ENCODE measurements at regions not wholly inside any gene's neighbourhood (a gene's known extent, or its start where the extent isn't known, plus 50 kb on each side); places are given as distances from the start of the nearest gene placed in this dataset.

DNA sequence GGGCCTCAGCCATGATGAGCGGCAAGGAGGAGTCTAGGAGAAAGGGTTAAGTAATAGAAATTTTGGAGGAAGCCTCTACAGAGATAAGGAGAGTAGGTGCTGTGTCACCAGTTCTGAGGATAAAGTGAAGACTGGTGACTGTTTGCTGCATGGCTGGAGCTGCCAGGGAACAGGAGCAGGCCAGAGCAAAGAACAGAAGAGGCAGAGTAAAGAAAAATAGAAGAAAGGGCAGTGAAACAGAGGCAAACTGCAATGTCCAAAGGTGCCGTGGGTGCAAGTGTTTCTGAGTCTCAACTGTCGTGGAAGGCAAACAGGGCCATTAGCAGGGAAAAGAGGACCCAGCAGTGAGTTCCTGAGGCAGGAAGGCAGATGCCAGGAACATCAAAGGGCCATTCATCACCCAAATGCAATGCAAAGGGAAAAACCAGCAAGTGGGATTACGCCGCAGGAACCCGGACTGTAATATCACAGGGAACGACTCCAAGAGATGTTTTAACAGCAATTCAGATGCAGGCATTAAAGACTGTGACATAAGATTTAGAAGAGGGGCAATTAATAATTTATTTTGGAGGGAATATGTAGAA is 318.3 kb downstream of the FOXO1 start:
- FAIRE-seq: no peak
- no peaks in the 10 kb centered on the region for H3K36me3 ChIP-seq (ENCODE audit: insufficient read depth, low read length)
- peaks cover 19% of the 10 kb centered on the region for H3K4me1 Mint-ChIP-seq (ENCODE audit: low read depth, unreplicated experiment)
- no peaks in the 10 kb centered on the region for H3K9me3 ChIP-seq (ENCODE audit: insufficient read depth, low read depth, low read length)
- H3K27ac ChIP-seq (ENCODE audit: low read depth, low read length): no peak overlapping the region
- H3K79me2 ChIP-seq (ENCODE audit: insufficient read depth, low read length): no peaks in the 10 kb centered on the region
- TF ChIP-seq EZH2 (IDR thresholded peaks at IDR 0.05; ENCODE audit: insufficient read depth, low read length): no peak
- TF ChIP-seq, protein P1, sequence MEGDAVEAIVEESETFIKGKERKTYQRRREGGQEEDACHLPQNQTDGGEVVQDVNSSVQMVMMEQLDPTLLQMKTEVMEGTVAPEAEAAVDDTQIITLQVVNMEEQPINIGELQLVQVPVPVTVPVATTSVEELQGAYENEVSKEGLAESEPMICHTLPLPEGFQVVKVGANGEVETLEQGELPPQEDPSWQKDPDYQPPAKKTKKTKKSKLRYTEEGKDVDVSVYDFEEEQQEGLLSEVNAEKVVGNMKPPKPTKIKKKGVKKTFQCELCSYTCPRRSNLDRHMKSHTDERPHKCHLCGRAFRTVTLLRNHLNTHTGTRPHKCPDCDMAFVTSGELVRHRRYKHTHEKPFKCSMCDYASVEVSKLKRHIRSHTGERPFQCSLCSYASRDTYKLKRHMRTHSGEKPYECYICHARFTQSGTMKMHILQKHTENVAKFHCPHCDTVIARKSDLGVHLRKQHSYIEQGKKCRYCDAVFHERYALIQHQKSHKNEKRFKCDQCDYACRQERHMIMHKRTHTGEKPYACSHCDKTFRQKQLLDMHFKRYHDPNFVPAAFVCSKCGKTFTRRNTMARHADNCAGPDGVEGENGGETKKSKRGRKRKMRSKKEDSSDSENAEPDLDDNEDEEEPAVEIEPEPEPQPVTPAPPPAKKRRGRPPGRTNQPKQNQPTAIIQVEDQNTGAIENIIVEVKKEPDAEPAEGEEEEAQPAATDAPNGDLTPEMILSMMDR (IDR thresholded peaks at IDR 0.05; ENCODE audit: insufficient read depth, low read depth, low read length): no peak
- no peak overlapping the region for H3K4me3 ChIP-seq (ENCODE audit: insufficient read depth, low read depth, low read length)
- H3K36me3 Mint-ChIP-seq (ENCODE audit: low read depth, unreplicated experiment): no peaks in the 10 kb centered on the region
- H3K4me2 ChIP-seq (ENCODE audit: low read length): no peak overlapping the region
- no peak overlapping the region for H2AFZ ChIP-seq (ENCODE audit: low read depth, low read length)
- peak; percentile 24 for DNase-seq (ENCODE audit: low read depth)
- H3K4me1 ChIP-seq (ENCODE audit: insufficient read depth, low read length): no peaks in the 10 kb centered on the region
- H3K9ac ChIP-seq (ENCODE audit: low read length): no peak overlapping the region
- no peak overlapping the region for H3K4me3 Mint-ChIP-seq (ENCODE audit: unreplicated experiment)
- H4K20me1 ChIP-seq (ENCODE audit: insufficient read depth, low read length): no peaks in the 10 kb centered on the region
- H3K27ac Mint-ChIP-seq (ENCODE audit: unreplicated experiment): no peak overlapping the region
- no peaks in the 10 kb centered on the region for H3K27me3 ChIP-seq (ENCODE audit: insufficient read depth, low read length)
- H3K9me3 Mint-ChIP-seq (ENCODE audit: unreplicated experiment): peaks cover 2% of the 10 kb centered on the region
- peaks cover 7% of the 10 kb centered on the region for H3K27me3 Mint-ChIP-seq (ENCODE audit: low read depth, unreplicated experiment)

DNA sequence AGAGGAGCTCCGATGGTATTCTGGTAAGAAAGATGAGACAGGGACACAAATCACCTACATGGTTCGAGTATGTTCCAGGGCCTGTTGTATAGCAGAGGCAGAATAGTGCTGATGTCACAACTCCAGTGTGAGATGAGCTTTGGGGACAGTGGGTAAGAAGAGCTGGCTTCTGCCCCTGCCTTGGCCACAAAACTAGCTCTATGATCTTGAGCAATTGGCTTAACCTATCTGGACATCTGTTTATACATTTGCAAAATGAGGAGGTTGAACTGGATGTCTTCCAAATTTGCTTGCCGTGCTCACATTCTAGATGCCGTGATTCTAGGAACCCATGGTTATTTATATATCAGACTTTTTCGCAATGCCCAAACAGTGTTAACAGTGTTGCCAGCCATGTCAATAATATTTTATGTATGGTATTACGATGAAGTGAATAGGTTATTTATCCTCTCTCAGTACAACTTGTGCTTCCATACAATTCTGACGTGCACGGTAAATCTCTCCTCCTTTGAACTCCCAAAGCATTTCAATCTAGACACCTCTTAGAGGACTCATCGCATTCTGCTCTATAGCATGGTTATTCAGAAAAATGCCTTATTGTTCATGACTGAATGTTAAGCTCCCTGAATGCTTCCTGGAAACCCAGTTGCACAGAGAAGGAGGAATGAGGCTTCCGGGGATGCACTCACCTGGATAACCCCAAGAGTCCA is 316.0 kb downstream of the FOXO1 start:
- Mint-ChIP-seq H3K4me1 (ENCODE audit: low read depth, unreplicated experiment) (peaks cover 20% of the 10 kb centered on the region), H3K4me3 (ENCODE audit: unreplicated experiment) (no peak overlapping the region), H3K9me3 (ENCODE audit: unreplicated experiment) (peaks cover 2% of the 10 kb centered on the region), H3K27me3 (ENCODE audit: low read depth, unreplicated experiment) (peaks cover 5% of the 10 kb centered on the region), H3K27ac (ENCODE audit: unreplicated experiment) (no peak overlapping the region), H3K36me3 (ENCODE audit: low read depth, unreplicated experiment) (no peaks in the 10 kb centered on the region)
- TF ChIP-seq, protein P1 (IDR thresholded peaks at IDR 0.05; ENCODE audit: insufficient read depth, low read depth, low read length): no peak
- no peak for TF ChIP-seq EZH2 (IDR thresholded peaks at IDR 0.05; ENCODE audit: insufficient read depth, low read length)
- no peak overlapping the region for H3K9ac ChIP-seq (ENCODE audit: low read length)
- H3K4me3 ChIP-seq (ENCODE audit: insufficient read depth, low read depth, low read length): no peak overlapping the region
- H3K79me2 ChIP-seq (ENCODE audit: insufficient read depth, low read length): no peaks in the 10 kb centered on the region
- FAIRE-seq: no peak
- H3K4me2 ChIP-seq (ENCODE audit: low read length): no peak overlapping the region
- no peaks in the 10 kb centered on the region for H3K27me3 ChIP-seq (ENCODE audit: insufficient read depth, low read length)
- DNase-seq (ENCODE audit: low read depth): no peak
- H3K9me3 ChIP-seq (ENCODE audit: insufficient read depth, low read depth, low read length): no peaks in the 10 kb centered on the region
- H2AFZ ChIP-seq (ENCODE audit: low read depth, low read length): no peak overlapping the region
- no peak overlapping the region for H3K27ac ChIP-seq (ENCODE audit: low read depth, low read length)
- no peaks in the 10 kb centered on the region for H3K4me1 ChIP-seq (ENCODE audit: insufficient read depth, low read length)
- H3K36me3 ChIP-seq (ENCODE audit: insufficient read depth, low read length): no peaks in the 10 kb centered on the region
- H4K20me1 ChIP-seq (ENCODE audit: insufficient read depth, low read length): no peaks in the 10 kb centered on the region

Data from astrocyte (in vitro differentiated cells and primary cell).